Endothelial cell of umbilical vein (primary cell): ENCODE measurements at regions not wholly inside any gene's neighbourhood (a gene's known extent, or its start where the extent isn't known, plus 50 kb on each side); places are given as distances from the start of the nearest gene placed in this dataset.

Experiments
- CTCF ChIP-seq, 2 donors: IDR thresholded peaks; 1 replicate in 1 of 2; 2 replicates in 1 of 2; pipeline ENCODE4 v1.5.1; 2011; ENCODE audit warnings: low read length in 2 of 2, mild to moderate bottlenecking in 2 of 2, moderate library complexity in 2 of 2, control low read depth in 1 of 2, inconsistent platforms in 1 of 2, low read depth in 1 of 2; ENCODE audit not compliant: insufficient read depth in 1 of 2; ENCODE audit errors: extremely low read depth in 1 of 2
- EZH2 ChIP-seq: IDR thresholded peaks from 2 replicates; pipeline ENCODE4 v1.6.1; 2012; ENCODE audit warnings: borderline replicate concordance, low read depth, mild to moderate bottlenecking, moderate library complexity, low read length, inconsistent platforms; ENCODE audit not compliant: severe bottlenecking
- FOS ChIP-seq: IDR thresholded peaks from 2 replicates; pipeline ENCODE4 v1.6.1; 2011; ENCODE audit warnings: mild to moderate bottlenecking, low read length, moderate library complexity, borderline replicate concordance; ENCODE audit not compliant: insufficient read depth
- JUN ChIP-seq: IDR thresholded peaks from 2 replicates; pipeline ENCODE4 v1.6.1; 2011; ENCODE audit warnings: borderline replicate concordance, low read depth; ENCODE audit not compliant: insufficient read length, insufficient read depth
- MAX ChIP-seq: IDR thresholded peaks from 2 replicates; pipeline ENCODE4 v1.6.1; 2011; ENCODE audit not compliant: insufficient read depth, insufficient read length
- MYC ChIP-seq: IDR thresholded peaks from one replicate; pipeline ENCODE4 v1.6.1; 2011; ENCODE audit warnings: mild to moderate bottlenecking, low read depth, low read length
- POLR2A ChIP-seq: IDR thresholded peaks from 2 replicates; pipeline ENCODE4 v1.6.1; 2012; ENCODE audit warnings: low read depth, mild to moderate bottlenecking, control low read depth, low read length
- POLR2AphosphoS5 ChIP-seq: IDR thresholded peaks from 2 replicates; pipeline ENCODE4 v1.6.1; 2012; ENCODE audit warnings: low read depth, mild to moderate bottlenecking, control low read depth, low read length, moderate library complexity; ENCODE audit not compliant: insufficient read depth

DNA sequence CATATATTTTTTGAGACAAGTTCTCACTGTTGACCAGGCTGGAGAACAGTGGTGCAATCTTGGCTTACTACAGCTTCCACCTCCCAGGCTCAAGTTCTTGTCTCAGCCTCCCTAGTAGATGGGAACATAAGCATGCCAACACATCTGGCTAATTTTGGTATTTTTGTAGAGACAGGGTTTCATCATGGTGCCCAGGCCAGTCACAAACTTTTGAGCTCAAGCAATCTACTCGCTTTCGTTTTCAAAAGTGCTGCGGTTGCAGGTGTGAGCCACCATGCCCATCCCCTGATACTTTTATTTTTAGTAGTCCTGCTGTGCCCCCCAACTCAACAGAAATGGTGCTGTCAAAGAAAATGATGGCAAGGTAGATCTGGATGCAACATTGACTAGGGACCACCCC, 1127.3 kb downstream of the SUCLG1 start:
- no peak for TF ChIP-seq CTCF (IDR thresholded peaks at IDR 0.05; ENCODE audit: extremely low read depth in 1 of 2, insufficient read depth in 1 of 2, low read depth in 1 of 2, low read length in 2 of 2)
- TF ChIP-seq POLR2AphosphoS5 = no peak
- no peak for TF ChIP-seq EZH2
- TF ChIP-seq MAX = no peak
- no peak for TF ChIP-seq POLR2A
- TF ChIP-seq FOS = no peak
- TF ChIP-seq MYC = no peak
- no peak for TF ChIP-seq JUN
